PC-9 (cell line): ENCODE measurements at regions not wholly inside any gene's neighbourhood (a gene's known extent, or its start where the extent isn't known, plus 50 kb on each side); places are given as distances from the start of the nearest gene placed in this dataset.
"Not testable (repeated sequence)": the region's sequence is repeated elsewhere in the genome, so short reads cannot be mapped to it uniquely, and the experiment has no call there.

Experiments
- BruUV-seq: library from RNA; stranded (reverse); fragments of 400-500 nt; replicated peaks from 2 replicates; lab custom pipeline; 2021; lab: Mats Ljungman, UMichigan
- CTCF ChIA-PET: fragments of 300-600 bp; sonication (Branson Sonifier 250); formaldehyde crosslinking; loops from one replicate; lab custom pipeline; 2022; ENCODE audit warnings: antibody characterized with exemption; lab: Charles Lee
- POLR2A ChIA-PET: fragments of 300-600 bp; sonication (Branson Sonifier 250); formaldehyde crosslinking; loops from one replicate; lab custom pipeline; 2022; ENCODE audit warnings: antibody characterized with exemption; ENCODE audit not compliant: unreplicated experiment; lab: Charles Lee
- DNase-seq, 2 experiments: peaks; one replicate each; pipeline versions ENCODE4 v3.0.0 to v3.0.0-alpha.2; 2015 to 2022; ENCODE audit warnings: mixed read lengths in 1 of 2
- H2AFZ ChIP-seq: fragments of 200-600 bp; sonication (generic); 2 replicates; pipeline ENCODE4 v1.8.1; 2017; ENCODE audit warnings: antibody characterized with exemption
- H3F3A ChIP-seq: fragments of 200-600 bp; sonication (generic); 2 replicates; pipeline ENCODE4 v1.8.1; 2017; ENCODE audit warnings: antibody characterized with exemption, mild to moderate bottlenecking, low read depth; ENCODE audit not compliant: insufficient read depth
- H3K27ac ChIP-seq: fragments of 200-600 bp; sonication (generic); 2 replicates; pipeline ENCODE4 v1.6.1; 2016; ENCODE audit warnings: mixed run types
- H3K27me3 ChIP-seq: fragments of 200-600 bp; sonication (generic); 2 replicates; pipeline ENCODE4 v1.6.1; 2016; ENCODE audit warnings: low read depth, mixed run types; ENCODE audit not compliant: insufficient read depth
- H3K36me3 ChIP-seq: fragments of 200-600 bp; sonication (generic); 2 replicates; pipeline ENCODE4 v1.6.1; 2016; ENCODE audit warnings: low read depth, mixed run types
- H3K4me1 ChIP-seq: fragments of 200-600 bp; sonication (generic); replicated peaks from 2 replicates; pipeline ENCODE4 v1.6.1; 2016; ENCODE audit warnings: mixed run types; ENCODE audit not compliant: insufficient read depth
- H3K4me2 ChIP-seq: fragments of 200-600 bp; sonication (generic); 2 replicates; pipeline ENCODE4 v1.6.1; 2017; ENCODE audit warnings: mixed run types
- H3K4me3 ChIP-seq: fragments of 200-600 bp; sonication (generic); 2 replicates; pipeline ENCODE4 v1.6.1; 2016; ENCODE audit warnings: mixed run types
- H3K79me2 ChIP-seq: fragments of 200-600 bp; sonication (generic); 2 replicates; pipeline ENCODE4 v1.6.1; 2017; ENCODE audit warnings: low read depth, mixed run types
- H3K9me2 ChIP-seq: fragments of 200-600 bp; sonication (generic); 2 replicates; pipeline ENCODE4 v1.8.1; 2017; ENCODE audit warnings: mild to moderate bottlenecking; ENCODE audit not compliant: insufficient read depth
- H3K9me3 ChIP-seq: fragments of 200-600 bp; sonication (generic); 2 replicates; pipeline ENCODE4 v1.8.1; 2016; ENCODE audit warnings: low read depth; ENCODE audit not compliant: insufficient read depth
- H4K20me1 ChIP-seq: fragments of 200-600 bp; sonication (generic); 2 replicates; pipeline ENCODE4 v1.8.1; 2017; ENCODE audit not compliant: insufficient read depth
- CTCF ChIP-seq: fragments of 200-600 bp; sonication (generic); conservative IDR thresholded peaks from 2 replicates; pipeline ENCODE4 v1.6.1; 2017; ENCODE audit warnings: mixed run types, antibody characterized with exemption, mild to moderate bottlenecking, moderate library complexity
- intact Hi-C: fragments of 100-400 bp; cut with micrococcal nuclease; formaldehyde crosslinking; loops from one replicate; pipeline ENCODE4 v1.10.0; 2022; ENCODE audit not compliant: unreplicated experiment

DNA sequence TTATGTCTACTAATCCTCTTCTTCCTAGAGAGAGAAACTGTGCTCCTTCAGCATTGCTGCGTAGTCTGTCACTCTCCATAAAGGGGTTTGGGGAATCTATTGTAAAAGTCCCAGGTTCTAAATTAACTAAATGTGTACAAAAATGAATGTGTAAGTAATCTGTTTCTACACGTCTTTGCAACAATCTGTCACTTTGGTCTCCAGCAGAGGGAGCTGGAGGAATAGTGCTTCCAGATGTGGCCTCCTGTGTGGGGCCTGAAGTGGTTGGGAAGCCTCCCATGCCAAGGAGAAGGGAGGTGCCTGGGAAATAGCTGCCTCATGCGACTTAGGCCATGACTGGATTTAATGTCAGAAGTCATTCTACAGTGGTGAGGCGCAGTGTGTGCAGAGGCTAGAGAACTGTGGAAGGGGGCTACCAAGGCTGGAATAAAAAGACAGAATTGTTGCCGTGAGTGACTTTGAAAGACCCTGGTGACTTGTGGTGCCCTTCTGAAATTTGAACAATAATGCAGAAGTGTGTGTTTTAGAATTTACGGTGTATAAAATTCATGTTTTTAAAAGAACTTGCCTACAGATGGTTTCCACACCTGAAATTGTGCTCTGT is 54.5 kb upstream of the UXS1 start:
- POLR2A ChIA-PET, H4K20me1 ChIP-seq, H3F3A ChIP-seq, H3K36me3 ChIP-seq, intact Hi-C loops, CTCF ChIA-PET, H3K4me3 ChIP-seq, H3K27ac ChIP-seq, BruUV-seq, H3K79me2 ChIP-seq, H2AFZ ChIP-seq, H3K9me2 ChIP-seq, H3K27me3 ChIP-seq, H3K9me3 ChIP-seq, H3K4me2 ChIP-seq, H3K4me1 ChIP-seq: not testable (repeated sequence)
- DNase-seq = peak in 1 of 2 experiments; percentile 8
- TF ChIP-seq CTCF = peak; percentile 54
